CD14-positive monocyte (primary cell): ENCODE measurements at regions not wholly inside any gene's neighbourhood (a gene's known extent, or its start where the extent isn't known, plus 50 kb on each side); places are given as distances from the start of the nearest gene placed in this dataset.

Source experiments
- DNase-seq, 3 donors: peaks; one replicate each; pipeline ENCODE4 v3.0.0-alpha.2; 2011 to 2022
- H2AFZ ChIP-seq: 2 replicates; pipeline ENCODE4 v1.6.0; 2012; ENCODE audit warnings: mild to moderate bottlenecking, low read depth, low read length, inconsistent platforms; ENCODE audit not compliant: insufficient read depth, poor library complexity, severe bottlenecking
- H3K27ac ChIP-seq, 2 donors: 1 replicate in 1 of 2; 2 replicates in 1 of 2; pipeline ENCODE4 v1.5.1; 2012 to 2013; ENCODE audit warnings: low read length in 2 of 2, control low read depth in 1 of 2, inconsistent platforms in 1 of 2, low read depth in 1 of 2, mild to moderate bottlenecking in 1 of 2
- H3K27me3 ChIP-seq, 2 donors: one replicate each; pipeline versions ENCODE4 v1.6.0 to v1.6.1; 2011 to 2013; ENCODE audit warnings: low read length in 2 of 2; ENCODE audit not compliant: control insufficient read depth in 2 of 2, insufficient read depth in 2 of 2
- H3K36me3 ChIP-seq, 2 donors: replicated peaks in 1 of 2; 1 replicate in 1 of 2; 2 replicates in 1 of 2; pipeline versions ENCODE4 v1.5.1 to v1.6.1; 2012 to 2013; ENCODE audit warnings: low read length in 2 of 2, control low read depth in 1 of 2, inconsistent platforms in 1 of 2, mild to moderate bottlenecking in 1 of 2; ENCODE audit not compliant: insufficient read depth in 2 of 2, control insufficient read depth in 1 of 2
- H3K4me1 ChIP-seq, 2 donors: 1 replicate in 1 of 2; 2 replicates in 1 of 2; pipeline versions ENCODE4 v1.5.1 to v1.6.1; 2012 to 2013; ENCODE audit warnings: low read length in 2 of 2, control low read depth in 1 of 2, inconsistent platforms in 1 of 2, mild to moderate bottlenecking in 1 of 2, moderate library complexity in 1 of 2; ENCODE audit not compliant: insufficient read depth in 2 of 2, control insufficient read depth in 1 of 2
- H3K4me2 ChIP-seq: replicated peaks from 2 replicates; pipeline ENCODE3; 2012; ENCODE audit warnings: low read length, moderate library complexity, mild to moderate bottlenecking; ENCODE audit not compliant: poor library complexity, severe bottlenecking; ENCODE audit errors: extremely low read depth
- H3K4me3 ChIP-seq, 3 experiments: fragments of 200-600 bp in 1 of 3; sonication (generic) in 1 of 3; replicated peaks in 1 of 3; 1 replicate in 2 of 3; 2 replicates in 1 of 3; pipeline ENCODE4 v1.5.1; 2011 to 2013; ENCODE audit warnings: low read length in 3 of 3, mild to moderate bottlenecking in 3 of 3, control low read depth in 2 of 3, low read depth in 2 of 3, inconsistent platforms in 1 of 3, moderate library complexity in 1 of 3
- H3K79me2 ChIP-seq: 2 replicates; pipeline ENCODE4 v1.6.0; 2012; ENCODE audit warnings: mild to moderate bottlenecking, control low read depth, inconsistent platforms, low read length, moderate library complexity; ENCODE audit not compliant: insufficient read depth
- H3K9ac ChIP-seq: 2 replicates; pipeline ENCODE4 v1.6.0; 2017; ENCODE audit warnings: low read length, mild to moderate bottlenecking; ENCODE audit not compliant: insufficient read depth, poor library complexity, severe bottlenecking
- H3K9me3 ChIP-seq, 2 donors: replicated peaks in 1 of 2; 1 replicate in 1 of 2; 2 replicates in 1 of 2; pipeline versions ENCODE4 v1.5.1 to v1.6.1; 2012 to 2013; ENCODE audit warnings: low read length in 2 of 2, control low read depth in 1 of 2; ENCODE audit not compliant: control insufficient read depth in 1 of 2, insufficient read depth in 1 of 2
- H4K20me1 ChIP-seq: 2 replicates; pipeline ENCODE4 v1.6.0; 2012; ENCODE audit warnings: mild to moderate bottlenecking, low read length, control low read depth, moderate library complexity; ENCODE audit not compliant: insufficient read depth
- H3K27ac Mint-ChIP-seq, 7 donors: one replicate each; pipeline ENCODE4 v1.8.0; 2020; ENCODE audit warnings: mild to moderate bottlenecking in 7 of 7, mixed read lengths in 7 of 7, moderate library complexity in 6 of 7, inconsistent platforms in 2 of 7
- H3K27me3 Mint-ChIP-seq, 3 donors: one replicate each; pipeline ENCODE4 v1.8.0; 2021 to 2022; ENCODE audit warnings: low read depth in 3 of 3, mild to moderate bottlenecking in 3 of 3, mixed read lengths in 3 of 3, moderate library complexity in 3 of 3, inconsistent platforms in 1 of 3
- H3K36me3 Mint-ChIP-seq, 2 donors: one replicate each; pipeline ENCODE4 v1.8.0; 2020; ENCODE audit warnings: mixed read lengths in 2 of 2, inconsistent platforms in 1 of 2, mild to moderate bottlenecking in 1 of 2
- H3K4me1 Mint-ChIP-seq: one replicate; pipeline ENCODE4 v1.8.0; 2020; ENCODE audit warnings: mild to moderate bottlenecking, mixed read lengths
- H3K4me3 Mint-ChIP-seq, 2 donors: one replicate each; pipeline ENCODE4 v1.8.0; 2020; ENCODE audit warnings: mild to moderate bottlenecking in 2 of 2, mixed read lengths in 2 of 2, moderate library complexity in 1 of 2
- H3K9me3 Mint-ChIP-seq, 7 donors: one replicate each; pipeline ENCODE4 v1.8.0; 2020 to 2022; ENCODE audit warnings: mixed read lengths in 7 of 7, mild to moderate bottlenecking in 6 of 7, moderate library complexity in 6 of 7, inconsistent platforms in 2 of 7
- CTCF ChIP-seq: fragments of 200-600 bp; IDR thresholded peaks from one replicate; pipeline ENCODE4 v1.8.0; 2022; ENCODE audit warnings: antibody characterized with exemption, mild to moderate bottlenecking
- WGBS: methylation state at CpG from one replicate; pipeline ENCODE4 v1.1.5; 2013; ENCODE audit warnings: missing lambda C conversion rate; ENCODE audit not compliant: insufficient coverage; 5-methylcytosine and 5-hydroxymethylcytosine counted together
- intact Hi-C, 2 donors: fragments of 100-400 bp; cut with micrococcal nuclease; formaldehyde crosslinking; loops; one replicate each; pipeline versions ENCODE4 v1.15.0 to v1.15.1; 2023

GRCh38 chr7:136166521-136166920 is 189.4 kb upstream of the MTPN start:
- Histone ChIP-seq H3K36me3 (no peaks in the 10 kb centered on the region), H3K9ac (no peak overlapping the region), H3K27me3 (no peaks in the 10 kb centered on the region), H2AFZ (no peak overlapping the region), H3K27ac (no peak overlapping the region), H3K9me3 (peaks cover 2 to 4% of the 10 kb centered on the region in 2 donors), H3K79me2 (no peaks in the 10 kb centered on the region), H3K4me1 (no peaks in the 10 kb centered on the region), H3K4me2 (no peak overlapping the region), H3K4me3 (no peak overlapping the region), H4K20me1 (no peaks in the 10 kb centered on the region)
- Mint-ChIP-seq H3K4me3 (no peak overlapping the region), H3K27ac (no peak overlapping the region), H3K4me1 (no peaks in the 10 kb centered on the region), H3K27me3 (no peaks in the 10 kb centered on the region), H3K9me3 (peaks cover 0 to 12% (median 6%) of the 10 kb centered on the region in 7 donors), H3K36me3 (no peaks in the 10 kb centered on the region)
- TF ChIP-seq CTCF = no peak
- DNase-seq = no peak
- WGBS = 100% methylated on average over 1 of the region's 1 CpG
- intact Hi-C loops = no loop called here

GRCh38 chr7:136163340-136163801 is 186.2 kb upstream of the MTPN start:
- no peaks in the 10 kb centered on the region for H3K27me3 Mint-ChIP-seq
- Histone ChIP-seq H3K27ac (no peak overlapping the region), H3K27me3 (no peaks in the 10 kb centered on the region), H3K79me2 (no peaks in the 10 kb centered on the region), H3K9me3 (peaks cover 2 to 4% of the 10 kb centered on the region in 2 donors), H3K36me3 (no peaks in the 10 kb centered on the region), H3K4me3 (no peak overlapping the region), H3K9ac (no peak overlapping the region), H4K20me1 (no peaks in the 10 kb centered on the region), H3K4me1 (no peaks in the 10 kb centered on the region), H2AFZ (no peak overlapping the region), H3K4me2 (no peak overlapping the region)
- TF ChIP-seq CTCF = no peak
- H3K9me3 Mint-ChIP-seq = peaks cover 0 to 16% (median 6%) of the 10 kb centered on the region in 7 donors
- intact Hi-C loops = no loop called here
- H3K36me3 Mint-ChIP-seq = no peaks in the 10 kb centered on the region
- H3K4me1 Mint-ChIP-seq = no peaks in the 10 kb centered on the region
- DNase-seq = no peak
- no peak overlapping the region for H3K27ac Mint-ChIP-seq
- H3K4me3 Mint-ChIP-seq = no peak overlapping the region
- 90% methylated on average over 2 of the region's 4 CpGs for WGBS
